Gastroesophageal sphincter (tissue), 3 donors: ENCODE measurements at regions not wholly inside any gene's neighbourhood (a gene's known extent, or its start where the extent isn't known, plus 50 kb on each side); places are given as distances from the start of the nearest gene placed in this dataset.
"Not testable (repeated sequence)": the region's sequence is repeated elsewhere in the genome, so short reads cannot be mapped to it uniquely, and the experiment has no call there.

Experiments
- POLR2AphosphoS5 ChIP-seq: sonication (generic); formaldehyde crosslinking; IDR thresholded peaks from one replicate; pipeline ENCODE4 v1.6.1; 2017; ENCODE audit warnings: antibody characterized with exemption
- TF ChIP-seq, protein P1 (sequence below), 4 experiments: fragments of 200-600 bp in 2 of 4; fragments of 450-650 bp in 2 of 4; sonication (generic) in 1 of 4; IDR thresholded peaks; one replicate each; pipeline ENCODE4 v1.5.1; 2017 to 2019; ENCODE audit warnings: antibody characterized with exemption in 4 of 4, mild to moderate bottlenecking in 2 of 4, moderate library complexity in 2 of 4

- TF ChIP-seq, protein P1, sequence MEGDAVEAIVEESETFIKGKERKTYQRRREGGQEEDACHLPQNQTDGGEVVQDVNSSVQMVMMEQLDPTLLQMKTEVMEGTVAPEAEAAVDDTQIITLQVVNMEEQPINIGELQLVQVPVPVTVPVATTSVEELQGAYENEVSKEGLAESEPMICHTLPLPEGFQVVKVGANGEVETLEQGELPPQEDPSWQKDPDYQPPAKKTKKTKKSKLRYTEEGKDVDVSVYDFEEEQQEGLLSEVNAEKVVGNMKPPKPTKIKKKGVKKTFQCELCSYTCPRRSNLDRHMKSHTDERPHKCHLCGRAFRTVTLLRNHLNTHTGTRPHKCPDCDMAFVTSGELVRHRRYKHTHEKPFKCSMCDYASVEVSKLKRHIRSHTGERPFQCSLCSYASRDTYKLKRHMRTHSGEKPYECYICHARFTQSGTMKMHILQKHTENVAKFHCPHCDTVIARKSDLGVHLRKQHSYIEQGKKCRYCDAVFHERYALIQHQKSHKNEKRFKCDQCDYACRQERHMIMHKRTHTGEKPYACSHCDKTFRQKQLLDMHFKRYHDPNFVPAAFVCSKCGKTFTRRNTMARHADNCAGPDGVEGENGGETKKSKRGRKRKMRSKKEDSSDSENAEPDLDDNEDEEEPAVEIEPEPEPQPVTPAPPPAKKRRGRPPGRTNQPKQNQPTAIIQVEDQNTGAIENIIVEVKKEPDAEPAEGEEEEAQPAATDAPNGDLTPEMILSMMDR (IDR thresholded peaks at IDR 0.05): not testable (repeated sequence)
- not testable (repeated sequence) for TF ChIP-seq POLR2AphosphoS5
Observed at GRCh38 chr6:80783271-80783670, 676.8 kb downstream of the BCKDHB start.
